Suprapubic skin (tissue), 4 donors: ENCODE measurements at regions not wholly inside any gene's neighbourhood (a gene's known extent, or its start where the extent isn't known, plus 50 kb on each side); places are given as distances from the start of the nearest gene placed in this dataset.

Experiments
- CTCF ChIP-seq, 2 donors: fragments of 200-600 bp in 1 of 2; fragments of 450-650 bp in 1 of 2; sonication (generic) in 1 of 2; IDR thresholded peaks; one replicate each; pipeline ENCODE4 v1.5.1; 2016 to 2019; ENCODE audit warnings: antibody characterized with exemption in 2 of 2, mild to moderate bottlenecking in 1 of 2, moderate library complexity in 1 of 2
- EP300 ChIP-seq: sonication (generic); formaldehyde crosslinking; IDR thresholded peaks from one replicate; pipeline ENCODE4 v1.6.1; 2017; ENCODE audit warnings: antibody characterized with exemption
- POLR2A ChIP-seq, 2 donors: fragments of 450-650 bp; IDR thresholded peaks; one replicate each; pipeline ENCODE4 v1.6.1; 2017; ENCODE audit warnings: antibody characterized with exemption in 2 of 2, mild to moderate bottlenecking in 2 of 2, moderate library complexity in 2 of 2
- POLR2AphosphoS5 ChIP-seq, 3 donors: sonication (generic); formaldehyde crosslinking; IDR thresholded peaks; one replicate each; pipeline ENCODE4 v1.6.1; 2017; ENCODE audit warnings: antibody characterized with exemption in 3 of 3

GRCh38 chr10:62475551-62475950 is 101.4 kb downstream of the ZNF365 start:
- TF ChIP-seq POLR2AphosphoS5 (IDR thresholded peaks at IDR 0.05) = no peak
- no peak for TF ChIP-seq CTCF (IDR thresholded peaks at IDR 0.05)
- TF ChIP-seq POLR2A (IDR thresholded peaks at IDR 0.05) = no peak
- TF ChIP-seq EP300 = no peak
